Stimulated activated CD4-positive, alpha-beta T cell treated with anti-CD3 and anti-CD28 coated beads, Interleukin-4, amount 100 ng/mL, for 24 hours (primary cell): ENCODE measurements at regions not wholly inside any gene's neighbourhood (a gene's known extent, or its start where the extent isn't known, plus 50 kb on each side); places are given as distances from the start of the nearest gene placed in this dataset.

Source experiments
- DNase-seq: peaks from one replicate; pipeline ENCODE4 v3.0.0-alpha.2; 2020

GRCh38 chr3:24853685-24854490 is 359.2 kb upstream of the THRB start:
- DNase-seq = no peak

GRCh38 chr3:24854748-24855147 is 360.1 kb upstream of the THRB start:
- DNase-seq = no peak

- no peak for DNase-seq
Observed at GRCh38 chr3:24857945-24858344, 363.3 kb upstream of the THRB start.

GRCh38 chr3:24863215-24863614 is 368.6 kb upstream of the THRB start:
- no peak for DNase-seq

- DNase-seq = no peak
Observed at GRCh38 chr3:24867783-24868182, 373.1 kb upstream of the THRB start.

- no peak for DNase-seq
Observed at GRCh38 chr3:24881239-24881638, 386.6 kb upstream of the THRB start.

GRCh38 chr3:24886501-24886900 is 391.9 kb upstream of the THRB start:
- DNase-seq = no peak

GRCh38 chr3:24890012-24890411 is 395.4 kb upstream of the THRB start:
- DNase-seq = no peak

- no peak for DNase-seq
Observed at GRCh38 chr3:24899373-24899772, 404.7 kb upstream of the THRB start.

GRCh38 chr3:24899901-24900603 is 405.4 kb upstream of the THRB start:
- no peak for DNase-seq

GRCh38 chr3:24905266-24905665 is 410.6 kb upstream of the THRB start:
- DNase-seq = no peak

- no peak for DNase-seq
Observed at GRCh38 chr3:24907106-24907505, 412.5 kb upstream of the THRB start.

GRCh38 chr3:24911076-24911475 is 416.4 kb upstream of the THRB start:
- DNase-seq = no peak

GRCh38 chr3:24915639-24916038 is 421.0 kb upstream of the THRB start:
- DNase-seq = no peak

GRCh38 chr3:24917908-24918307 is 423.3 kb upstream of the THRB start:
- no peak for DNase-seq

- DNase-seq = no peak
Observed at GRCh38 chr3:24923570-24923969, 428.9 kb upstream of the THRB start.

- no peak for DNase-seq
Observed at GRCh38 chr3:24929521-24929920, 434.9 kb upstream of the THRB start.

GRCh38 chr3:24933401-24933800 is 438.8 kb upstream of the THRB start:
- DNase-seq = no peak

GRCh38 chr3:24936574-24936973 is 441.9 kb upstream of the THRB start:
- DNase-seq = no peak

GRCh38 chr3:24937228-24937627 is 442.6 kb upstream of the THRB start:
- DNase-seq = no peak

- no peak for DNase-seq
Observed at GRCh38 chr3:24937780-24938179, 443.1 kb upstream of the THRB start.

- DNase-seq = no peak
Observed at GRCh38 chr3:24943961-24944360, 449.3 kb upstream of the THRB start.

- no peak for DNase-seq
Observed at GRCh38 chr3:24944805-24945520, 450.3 kb upstream of the THRB start.

- no peak for DNase-seq
Observed at GRCh38 chr3:24945563-24945962, 450.9 kb upstream of the THRB start.
